Vagina (tissue), 2 donors: ENCODE measurements at regions not wholly inside any gene's neighbourhood (a gene's known extent, or its start where the extent isn't known, plus 50 kb on each side); places are given as distances from the start of the nearest gene placed in this dataset.
"Not testable (repeated sequence)": the region's sequence is repeated elsewhere in the genome, so short reads cannot be mapped to it uniquely, and the experiment has no call there.

Source experiments
- CTCF ChIP-seq, 3 experiments: fragments of 450-650 bp in 2 of 3; fragments of 200-600 bp in 1 of 3; sonication (generic) in 1 of 3; IDR thresholded peaks; one replicate each; pipeline ENCODE4 v1.5.1; 2017 to 2019; ENCODE audit warnings: antibody characterized with exemption in 3 of 3, mild to moderate bottlenecking in 2 of 3, moderate library complexity in 2 of 3
- POLR2A ChIP-seq, 2 donors: fragments of 450-650 bp; IDR thresholded peaks; one replicate each; pipeline ENCODE4 v1.6.1; 2017; ENCODE audit warnings: antibody characterized with exemption in 2 of 2, mild to moderate bottlenecking in 2 of 2, moderate library complexity in 2 of 2

- TF ChIP-seq CTCF, POLR2A (IDR thresholded peaks at IDR 0.05): not testable (repeated sequence)
Observed at GRCh38 chr15:32535150-32535898, 57.9 kb upstream of the GOLGA8N start.
